Astrocyte of the cerebellum (primary cell): ENCODE measurements at regions not wholly inside any gene's neighbourhood (a gene's known extent, or its start where the extent isn't known, plus 50 kb on each side); places are given as distances from the start of the nearest gene placed in this dataset.

Experiments used
- DNase-seq: peaks from one replicate; pipeline ENCODE4 v3.0.0-alpha.2; 2011; ENCODE audit warnings: low read depth
- H3K4me3 ChIP-seq: 2 replicates; pipeline ENCODE4 v1.5.1; 2011; ENCODE audit warnings: mild to moderate bottlenecking, low read depth, low read length, moderate library complexity
- in situ Hi-C: cut with HindIII; loops from 2 replicates; pipeline ENCODE4 v1.10.0; 2017; ENCODE audit warnings: low sequenced_read_pairs
- TF ChIP-seq, protein P1 (sequence below): IDR thresholded peaks from 2 replicates; pipeline ENCODE4 v1.5.1; 2012; ENCODE audit warnings: low read length, low read depth, moderate library complexity, mild to moderate bottlenecking; ENCODE audit errors: missing control alignments

DNA sequence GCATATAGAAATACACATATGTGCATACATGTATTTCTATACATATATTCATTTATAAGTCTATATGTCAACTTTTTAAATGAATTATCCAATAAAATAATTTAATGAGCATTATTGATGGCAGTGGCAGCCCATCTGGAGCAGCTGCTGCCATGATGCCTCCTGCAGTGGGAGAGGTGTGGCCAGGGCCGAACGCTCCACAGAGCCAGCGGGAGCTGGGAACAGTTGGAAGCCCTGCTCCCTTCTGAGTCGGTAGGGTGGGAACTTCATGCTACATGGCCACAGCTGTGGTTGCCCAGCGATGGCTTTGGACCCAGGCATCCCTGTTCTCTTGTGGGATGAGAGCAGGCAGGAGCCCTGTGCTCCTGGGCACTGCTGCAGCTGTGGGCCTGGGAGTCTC is 812.4 kb upstream of the CTNND2 start:
- DNase-seq: no peak
- no peak overlapping the region for H3K4me3 ChIP-seq
- TF ChIP-seq, protein P1, sequence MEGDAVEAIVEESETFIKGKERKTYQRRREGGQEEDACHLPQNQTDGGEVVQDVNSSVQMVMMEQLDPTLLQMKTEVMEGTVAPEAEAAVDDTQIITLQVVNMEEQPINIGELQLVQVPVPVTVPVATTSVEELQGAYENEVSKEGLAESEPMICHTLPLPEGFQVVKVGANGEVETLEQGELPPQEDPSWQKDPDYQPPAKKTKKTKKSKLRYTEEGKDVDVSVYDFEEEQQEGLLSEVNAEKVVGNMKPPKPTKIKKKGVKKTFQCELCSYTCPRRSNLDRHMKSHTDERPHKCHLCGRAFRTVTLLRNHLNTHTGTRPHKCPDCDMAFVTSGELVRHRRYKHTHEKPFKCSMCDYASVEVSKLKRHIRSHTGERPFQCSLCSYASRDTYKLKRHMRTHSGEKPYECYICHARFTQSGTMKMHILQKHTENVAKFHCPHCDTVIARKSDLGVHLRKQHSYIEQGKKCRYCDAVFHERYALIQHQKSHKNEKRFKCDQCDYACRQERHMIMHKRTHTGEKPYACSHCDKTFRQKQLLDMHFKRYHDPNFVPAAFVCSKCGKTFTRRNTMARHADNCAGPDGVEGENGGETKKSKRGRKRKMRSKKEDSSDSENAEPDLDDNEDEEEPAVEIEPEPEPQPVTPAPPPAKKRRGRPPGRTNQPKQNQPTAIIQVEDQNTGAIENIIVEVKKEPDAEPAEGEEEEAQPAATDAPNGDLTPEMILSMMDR: no peak
- in situ Hi-C loops: no loop called here

DNA sequence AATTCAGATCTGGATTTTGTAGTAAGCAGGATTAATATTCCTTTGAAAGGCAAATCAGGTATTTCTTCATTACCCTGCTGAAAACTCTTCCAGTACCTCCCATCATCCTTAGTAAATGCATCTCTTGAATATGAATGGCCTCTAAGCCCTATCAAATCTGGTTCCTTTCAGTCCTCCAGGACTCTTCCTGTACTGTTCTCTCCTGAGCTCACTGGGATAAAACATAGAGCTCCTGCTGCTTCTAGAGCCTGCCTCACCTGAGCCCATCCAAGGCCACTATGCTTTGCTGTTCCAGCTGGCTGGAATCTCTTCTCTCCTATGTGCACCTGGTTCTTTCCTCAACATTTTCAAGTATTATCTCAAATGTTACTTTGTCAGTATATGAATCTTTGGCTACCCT is 803.3 kb upstream of the CTNND2 start:
- no peak for DNase-seq
- H3K4me3 ChIP-seq: no peak overlapping the region
- in situ Hi-C loops: no loop called here
- TF ChIP-seq, protein P1: no peak

DNA sequence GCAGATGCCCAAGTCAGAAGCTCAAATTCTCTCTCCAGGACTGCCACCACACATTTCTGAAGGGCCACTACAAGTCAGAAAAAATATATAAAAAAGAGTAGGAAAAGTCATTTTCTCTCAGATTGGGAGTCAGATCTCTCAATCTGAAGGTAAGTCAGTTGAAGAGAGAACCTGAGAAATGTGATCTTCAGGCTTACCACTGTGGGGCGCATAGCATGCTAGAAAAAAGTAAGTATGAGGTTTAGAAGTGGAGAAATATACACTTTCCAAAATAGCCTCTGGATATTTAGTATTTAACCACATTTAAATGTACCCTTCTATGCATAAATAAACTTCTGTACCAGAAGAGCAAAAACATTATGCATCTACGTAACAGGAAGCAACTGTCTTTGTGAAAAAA is 800.7 kb upstream of the CTNND2 start:
- H3K4me3 ChIP-seq: no peak overlapping the region
- no peak for DNase-seq
- TF ChIP-seq, protein P1: peak; percentile 39
- in situ Hi-C loops: no loop called here

DNA sequence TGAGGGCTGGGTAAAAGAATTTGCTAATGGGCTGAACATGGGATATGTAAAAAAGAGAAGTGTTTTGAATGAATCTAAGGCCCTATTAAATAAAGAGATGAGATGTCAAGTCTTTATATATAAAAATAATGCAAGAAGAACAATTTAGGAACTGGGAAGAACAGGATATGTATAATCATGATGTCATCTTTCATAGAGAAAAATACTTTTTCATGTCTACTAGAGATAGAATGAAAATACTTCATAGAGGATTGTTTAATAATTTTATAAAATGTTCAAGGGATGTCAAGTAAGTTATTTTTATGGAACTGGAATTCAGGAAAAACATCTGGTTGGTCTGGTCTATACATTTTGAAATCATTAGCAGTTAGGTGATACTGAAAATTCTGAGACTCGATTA is 799.0 kb upstream of the CTNND2 start:
- no peak overlapping the region for H3K4me3 ChIP-seq
- TF ChIP-seq, protein P1: no peak
- in situ Hi-C loops: no loop called here
- no peak for DNase-seq

DNA sequence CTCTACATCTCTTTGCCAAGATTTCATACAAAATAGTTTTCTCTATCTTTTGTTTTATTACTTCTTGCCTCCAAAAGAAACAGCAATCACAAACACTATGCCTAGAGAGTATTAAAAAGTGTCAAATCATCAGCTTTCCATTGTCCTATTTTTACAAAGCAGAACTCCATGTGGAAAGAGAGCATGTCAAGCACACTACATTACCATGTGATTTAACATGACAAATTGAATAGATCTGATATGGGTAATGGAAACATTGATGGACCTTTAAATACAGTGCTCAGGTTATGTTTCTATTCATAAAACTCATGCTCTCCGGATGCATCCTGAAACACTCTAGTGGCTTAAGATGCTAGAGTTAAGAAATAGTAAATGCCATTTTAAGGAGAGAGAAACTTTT is 791.4 kb upstream of the CTNND2 start:
- no peak overlapping the region for H3K4me3 ChIP-seq
- in situ Hi-C loops: no loop called here
- no peak for DNase-seq
- TF ChIP-seq, protein P1: no peak

DNA sequence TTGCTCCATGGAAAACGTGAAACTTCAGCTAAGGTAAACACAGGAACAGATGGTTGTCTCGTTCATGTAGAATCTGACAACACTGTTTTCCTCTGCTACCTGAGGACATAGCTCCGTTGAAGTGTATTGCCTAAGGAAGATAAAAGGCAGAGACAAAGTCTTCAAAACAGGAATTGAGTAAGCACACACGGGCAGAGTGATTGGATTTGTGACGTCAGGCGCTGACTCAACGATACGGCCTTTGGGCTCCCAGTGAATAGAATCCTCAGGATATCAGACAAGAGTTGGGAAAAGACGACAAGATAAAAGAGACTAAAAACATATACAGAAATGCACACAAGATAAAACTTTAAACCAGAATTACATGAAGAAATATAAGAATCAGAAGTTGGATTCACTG is 787.1 kb upstream of the CTNND2 start:
- DNase-seq: no peak
- TF ChIP-seq, protein P1: no peak
- in situ Hi-C loops: no loop called here
- no peak overlapping the region for H3K4me3 ChIP-seq

DNA sequence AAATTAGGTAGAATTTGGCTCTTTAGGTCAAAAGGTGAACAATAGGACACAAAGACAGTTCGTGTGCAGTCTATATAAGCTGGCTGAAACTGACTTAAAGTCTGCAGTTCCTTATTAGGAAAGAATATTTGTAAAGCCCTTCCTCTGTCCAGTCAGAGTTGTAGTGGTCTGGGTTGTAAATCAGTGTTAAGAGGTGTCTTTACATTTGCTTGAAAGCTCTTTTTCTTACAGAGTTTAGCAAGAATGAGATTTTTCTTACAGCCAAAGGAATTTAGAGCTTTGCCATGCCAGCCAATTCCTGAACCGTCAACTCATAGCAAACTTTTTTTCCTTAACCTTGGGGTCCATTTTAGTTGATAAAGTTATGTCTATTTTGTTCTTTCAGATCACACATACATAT is 786.1 kb upstream of the CTNND2 start:
- no peak overlapping the region for H3K4me3 ChIP-seq
- in situ Hi-C loops: no loop called here
- TF ChIP-seq, protein P1: no peak
- DNase-seq: no peak
